Left lobe of liver (tissue), 2 donors: ENCODE measurements at regions not wholly inside any gene's neighbourhood (a gene's known extent, or its start where the extent isn't known, plus 50 kb on each side); places are given as distances from the start of the nearest gene placed in this dataset.
A peak's percentile ranks its signal among the peaks of the same experiment; 100 is the strongest.
"Not testable (repeated sequence)": the region's sequence is repeated elsewhere in the genome, so short reads cannot be mapped to it uniquely, and the experiment has no call there.

Experiments
- ATAC-seq: fragments of 200-7000 bp; cut with Tn5 transposase; one replicate; pipeline ENCODE4 v1.9.1; 2020; ENCODE audit warnings: mild to moderate bottlenecking, moderate library complexity
- DNase-seq: peaks from one replicate; pipeline ENCODE4 v3.0.0-alpha.2; 2020; ENCODE audit warnings: low spot score
- donor health status: DM: no; HTN: no; CAD: no; lungs with moderate emphysema.
- donor health status: DM: no; HTN: yes; CAD: no.

DNA sequence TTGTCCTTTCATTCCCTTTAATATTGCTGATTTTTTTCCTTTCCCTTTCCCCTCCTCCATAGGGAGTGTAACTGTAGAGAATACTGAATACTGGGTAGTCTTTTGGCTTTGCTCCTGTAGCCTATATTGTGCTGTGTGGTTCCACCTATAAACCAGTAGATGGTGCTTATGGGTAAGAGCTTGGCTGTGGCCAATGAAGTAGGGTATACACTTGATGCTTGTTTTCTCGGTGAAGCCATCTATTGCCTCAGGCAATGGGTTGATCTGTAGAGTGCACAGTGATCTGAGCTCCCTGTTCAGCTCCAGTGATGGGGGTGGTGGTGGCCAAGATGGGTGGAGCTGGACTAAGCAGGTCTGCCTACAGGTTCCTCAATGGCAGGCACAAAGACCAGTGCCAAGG lies 203.3 kb upstream of the IMPG1 start:
- no peak for DNase-seq
- ATAC-seq: no peak

- no peak for ATAC-seq
These were observed 192.0 kb upstream of the IMPG1 start for GRCh38 chr6:76264468-76264867.

GRCh38 chr6:76262240-76262639 lies 189.8 kb upstream of the IMPG1 start:
- ATAC-seq (no peak), DNase-seq (no peak)

More at GRCh38 chr6:76264468-76264867, 192.0 kb upstream of the IMPG1 start:
- no peak for DNase-seq

DNA sequence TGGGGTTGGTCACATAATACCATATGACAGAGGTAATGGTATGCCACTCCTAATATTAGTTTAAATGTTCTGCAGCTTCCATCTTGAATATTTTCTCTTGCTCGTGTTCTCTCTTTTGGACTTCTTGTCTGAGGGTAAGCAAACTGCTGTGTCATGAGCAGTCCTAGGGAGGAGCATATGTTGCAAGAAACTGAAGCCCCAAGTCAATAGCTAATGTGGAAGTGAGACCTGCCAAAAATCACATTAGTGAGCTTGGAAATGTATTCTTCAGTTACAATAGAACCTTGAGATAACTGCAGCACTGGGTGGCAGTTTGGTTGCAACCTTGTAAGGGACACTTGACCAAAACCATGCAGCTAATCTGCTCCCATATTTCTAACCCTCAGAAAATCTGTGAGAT lies 178.2 kb upstream of the IMPG1 start:
- DNase-seq (no peak), ATAC-seq (no peak)

- ATAC-seq: no peak
- DNase-seq: no peak
These were observed 175.1 kb upstream of the IMPG1 start for GRCh38 chr6:76247527-76247926.

DNA sequence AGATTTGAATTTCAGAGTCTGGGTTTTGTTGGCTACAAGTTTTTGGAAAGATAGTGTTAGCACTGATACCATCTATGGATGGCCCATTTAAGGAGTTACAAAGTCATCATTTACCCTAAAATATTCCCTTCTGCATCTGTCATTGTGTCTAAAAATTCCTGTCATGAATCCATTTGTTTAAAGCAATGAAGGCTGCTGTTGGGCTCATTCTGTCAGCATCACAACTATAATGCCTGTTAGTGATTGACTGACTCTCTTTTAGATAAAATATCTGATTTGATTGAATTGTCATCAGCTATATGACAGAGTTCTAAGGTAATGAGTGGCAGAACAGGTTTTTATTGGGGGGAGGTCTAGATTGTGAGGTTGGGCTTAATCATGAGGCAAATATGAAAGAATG lies 167.6 kb upstream of the IMPG1 start:
- ATAC-seq: no peak
- no peak for DNase-seq

GRCh38 chr6:76230711-76231110 lies 158.2 kb upstream of the IMPG1 start:
- ATAC-seq (peak; percentile 38), DNase-seq (no peak)

DNA sequence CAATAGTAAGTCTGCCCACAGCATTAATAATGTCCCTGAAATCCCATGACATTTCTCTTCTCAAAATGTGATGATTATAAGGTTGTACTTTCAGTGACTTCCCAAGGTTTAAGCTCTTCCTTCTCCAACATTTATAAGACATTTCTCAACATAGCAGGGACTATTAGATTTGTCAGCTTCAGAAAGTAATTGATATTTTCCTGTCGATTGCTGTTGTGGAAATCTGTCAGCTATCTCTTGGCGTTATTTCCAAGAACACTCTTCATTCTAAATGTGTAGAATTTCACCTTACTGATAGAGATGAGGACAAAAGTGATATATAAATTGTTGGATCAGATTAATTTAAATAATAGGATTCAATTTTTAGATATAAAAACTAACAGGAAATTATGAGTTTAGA lies 149.7 kb upstream of the IMPG1 start:
- DNase-seq (no peak), ATAC-seq (no peak)

DNA sequence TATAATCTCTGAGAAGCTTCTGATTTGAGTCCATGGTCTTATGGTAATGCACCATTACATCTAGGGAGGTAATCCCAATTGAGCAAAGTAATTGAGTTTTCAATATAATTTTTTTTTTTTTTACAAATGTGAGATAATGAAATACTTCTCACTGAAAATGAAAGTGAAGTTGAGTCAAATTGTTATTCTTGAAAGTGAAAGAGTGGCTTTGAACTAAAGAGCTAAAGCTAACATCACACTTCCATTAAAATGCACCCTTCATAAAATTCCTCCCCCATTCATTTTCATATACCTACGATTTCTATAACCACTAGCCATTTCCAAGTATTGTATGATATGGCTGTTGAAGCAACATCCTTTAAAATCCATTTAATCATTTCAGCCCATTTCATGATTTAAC lies 149.1 kb upstream of the IMPG1 start:
- ATAC-seq (no peak), DNase-seq (no peak)

- DNase-seq (no peak), ATAC-seq (no peak)
These were observed 148.3 kb upstream of the IMPG1 start for GRCh38 chr6:76220805-76221204.

DNA sequence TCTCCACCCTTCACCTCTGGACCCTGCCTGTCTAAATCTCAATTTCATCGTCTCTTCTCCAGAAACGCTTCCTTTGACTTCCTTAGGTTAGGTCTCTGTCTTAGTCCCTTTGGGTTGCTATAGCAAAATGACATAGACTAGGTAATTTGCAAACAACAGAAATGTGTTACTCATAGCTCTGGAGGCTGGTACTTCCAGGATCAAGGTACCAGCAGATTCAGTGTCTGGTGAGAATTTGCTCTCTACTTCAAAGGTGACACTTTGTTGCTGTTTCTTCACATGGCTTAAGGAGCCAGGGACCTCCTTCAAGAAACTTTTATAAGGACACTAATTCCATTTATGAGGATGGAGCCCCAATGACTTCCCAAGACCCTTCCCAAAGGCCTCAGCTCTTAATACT lies 145.1 kb upstream of the IMPG1 start:
- ATAC-seq (no peak), DNase-seq (no peak)

DNA sequence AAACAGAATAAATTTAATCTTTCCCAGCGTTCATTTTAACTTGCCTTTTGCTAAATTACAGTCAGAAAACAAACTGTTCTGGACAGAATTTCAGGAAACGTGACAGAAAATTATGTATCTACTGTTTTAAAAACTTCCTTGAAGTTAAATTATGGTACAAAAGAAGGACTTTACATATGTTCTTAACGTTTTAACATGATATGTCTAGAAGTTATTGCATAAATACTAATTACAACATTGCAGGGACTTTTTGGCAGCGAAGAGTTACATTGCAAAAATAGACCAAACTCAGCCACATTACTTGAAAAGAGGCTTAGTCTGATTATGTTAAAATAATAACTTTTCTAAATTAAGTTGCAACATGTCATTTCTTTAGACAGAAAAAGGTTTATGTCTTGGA lies 142.1 kb upstream of the IMPG1 start:
- ATAC-seq (no peak), DNase-seq (no peak)

DNA sequence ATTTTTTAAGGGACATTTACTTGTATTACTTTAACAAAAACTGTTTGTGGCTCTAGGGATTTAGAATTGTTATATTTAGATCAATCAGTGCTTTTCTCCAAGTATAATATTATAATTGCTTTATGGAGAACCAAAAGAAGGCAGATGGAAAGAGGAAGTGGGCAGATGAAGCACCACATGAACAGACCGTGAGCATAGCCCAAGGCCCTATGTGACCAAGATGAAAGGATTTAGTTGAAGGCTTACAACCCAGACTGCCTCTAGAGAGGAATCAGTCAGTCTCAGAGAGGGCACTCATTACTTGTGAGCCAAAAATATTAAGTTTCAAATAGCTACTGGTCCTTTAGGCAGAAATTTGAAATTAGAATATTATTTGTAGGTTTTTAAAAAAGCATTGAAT lies 102.3 kb upstream of the IMPG1 start:
- DNase-seq: no peak
- ATAC-seq: no peak

DNA sequence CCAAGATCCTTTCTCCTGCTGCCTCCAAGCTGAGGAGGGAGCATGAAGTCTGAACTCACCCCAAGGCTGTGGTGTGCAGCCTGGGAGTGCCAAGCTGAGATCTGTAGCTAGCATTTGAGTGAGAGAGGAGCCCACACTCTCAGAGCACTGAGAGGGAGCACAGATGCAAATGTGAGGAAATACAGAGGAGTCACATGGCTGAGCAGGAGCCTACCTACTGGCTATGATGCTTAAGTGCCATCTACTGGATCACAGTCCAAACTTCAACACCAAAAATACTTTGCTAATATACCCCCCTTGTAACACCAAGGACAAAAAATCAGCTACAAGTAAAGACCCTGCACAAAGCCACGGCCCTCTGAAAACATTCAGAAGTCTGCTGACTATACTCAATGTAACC lies 94.4 kb upstream of the IMPG1 start:
- no peak for ATAC-seq
- no peak for DNase-seq

DNA sequence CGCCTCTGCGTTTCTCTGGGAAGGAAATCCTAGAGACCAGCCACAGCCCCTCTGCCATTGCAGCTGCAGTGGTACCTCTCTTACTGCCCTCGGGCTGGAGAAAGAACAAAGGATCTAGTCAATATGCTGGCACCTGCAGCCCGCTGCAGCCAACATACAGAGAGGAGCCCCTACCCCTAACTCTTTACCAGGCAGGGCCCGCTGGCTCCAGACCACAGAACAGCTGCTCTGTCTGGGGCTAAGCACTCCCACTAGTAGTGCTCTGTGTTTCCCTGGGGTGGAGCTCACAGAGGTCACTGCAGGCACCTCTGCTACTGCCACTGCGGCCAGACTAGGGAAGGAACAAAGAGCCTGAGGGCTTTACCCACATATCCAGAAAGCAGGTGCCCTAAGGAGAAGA lies 93.8 kb upstream of the IMPG1 start:
- ATAC-seq (no peak), DNase-seq (no peak)

DNA sequence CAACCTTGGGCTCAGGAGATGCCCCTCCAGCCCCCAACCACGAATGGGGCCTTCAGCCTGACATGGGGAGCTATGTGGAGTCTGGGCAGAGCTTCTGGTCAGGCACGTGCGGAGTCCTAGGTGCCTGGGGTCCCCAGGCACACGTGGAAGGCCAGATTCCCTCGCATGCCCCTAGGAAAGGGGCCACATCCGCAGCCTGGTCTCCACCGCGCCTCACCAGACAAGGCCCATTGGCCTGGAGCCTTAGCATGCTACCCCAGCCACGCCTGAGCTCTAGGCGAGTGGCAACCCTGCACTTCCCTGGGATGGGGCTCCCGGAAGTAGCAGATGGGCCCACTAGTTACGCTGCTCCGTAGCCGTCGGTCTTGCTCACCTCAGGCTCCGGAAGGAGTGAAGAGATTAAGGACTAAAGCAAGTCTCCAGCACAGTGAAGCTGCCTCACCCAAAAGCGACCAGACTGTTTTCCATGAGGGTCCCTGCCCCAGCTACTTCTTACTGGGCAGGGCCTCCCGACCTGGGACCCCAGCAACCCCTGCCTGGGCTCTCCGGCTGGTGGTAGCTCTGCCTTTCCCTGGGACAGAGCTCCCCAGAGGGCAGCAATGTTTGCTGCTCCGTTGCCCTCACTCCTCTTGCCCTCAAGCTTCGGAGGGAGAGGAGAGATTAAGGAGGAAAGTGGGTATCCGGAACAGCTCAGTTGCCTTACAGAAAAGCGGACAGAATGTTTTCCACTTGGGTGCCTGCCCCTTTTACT lies 93.2 kb upstream of the IMPG1 start:
- ATAC-seq (no peak), DNase-seq (no peak)

DNA sequence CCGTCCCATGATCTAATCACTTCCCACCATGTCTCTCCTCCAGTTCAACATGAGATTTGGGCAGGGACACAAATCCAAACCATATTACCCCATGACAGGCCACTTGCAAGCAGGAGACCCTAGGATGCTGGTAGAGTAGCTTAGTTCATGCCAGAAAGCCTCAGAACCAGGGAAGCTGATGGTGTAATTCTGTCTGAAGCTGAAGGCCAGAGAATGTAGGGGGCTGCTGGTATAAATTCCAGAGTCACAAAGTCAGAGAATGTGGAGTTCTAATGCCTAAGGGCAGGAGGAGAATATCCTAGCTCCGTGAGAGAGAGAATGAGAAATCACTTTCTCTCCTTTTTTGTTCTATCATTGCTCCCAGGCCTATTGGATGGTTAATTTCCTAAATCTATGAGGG lies 90.3 kb upstream of the IMPG1 start:
- ATAC-seq (no peak), DNase-seq (no peak)

DNA sequence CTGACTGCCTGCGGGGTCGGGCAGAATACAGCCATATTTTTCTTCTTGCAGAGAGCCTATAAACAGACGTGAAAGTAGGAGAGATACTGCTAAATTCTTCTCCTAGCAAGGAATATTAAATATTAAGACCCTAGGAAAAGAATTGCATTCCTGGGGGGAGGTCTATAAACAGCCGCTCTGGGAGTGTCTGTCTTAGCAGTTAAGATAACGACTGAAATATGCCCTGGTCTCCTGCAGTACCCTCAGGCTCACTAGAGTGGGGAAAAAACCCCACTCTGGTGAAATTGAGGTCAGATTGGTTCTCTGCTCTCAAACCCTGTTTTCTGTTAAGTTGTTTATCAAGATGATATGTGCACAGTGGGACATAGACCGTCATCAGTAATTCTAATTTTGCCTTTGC lies 85.3 kb upstream of the IMPG1 start:
- not testable (repeated sequence) for ATAC-seq

GRCh38 chr6:76135481-76135880 lies 63.0 kb upstream of the IMPG1 start:
- no peak for ATAC-seq
- no peak for DNase-seq

More for the DNA sequence above, 85.3 kb upstream of the IMPG1 start:
- not testable (repeated sequence) for DNase-seq

DNA sequence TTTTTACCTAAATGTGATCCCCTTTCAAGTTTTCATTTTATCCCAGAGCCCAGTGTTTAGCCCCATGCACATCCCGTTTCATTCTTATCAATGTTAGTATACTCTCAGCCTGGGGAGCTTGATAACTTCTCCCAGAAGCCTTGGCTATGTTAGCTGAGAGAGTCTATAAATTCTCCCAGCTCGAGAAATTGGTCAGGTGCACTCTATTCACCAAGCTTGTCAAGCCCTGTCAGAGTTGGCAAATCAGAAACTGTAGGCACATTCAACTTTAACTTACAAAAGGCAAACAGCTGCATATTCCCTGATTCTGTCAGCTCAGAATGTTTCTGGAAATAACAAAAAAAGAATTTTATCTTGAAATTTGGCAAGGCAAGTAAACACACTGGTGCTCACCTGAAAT lies 62.2 kb upstream of the IMPG1 start:
- no peak for DNase-seq
- ATAC-seq: no peak

GRCh38 chr6:76124018-76124417 lies 51.6 kb upstream of the IMPG1 start:
- ATAC-seq: no peak
- DNase-seq: no peak
